ENCODE measurements at regions not wholly inside any gene's neighbourhood (a gene's known extent, or its start where the extent isn't known, plus 50 kb on each side); places are given as distances from the start of the nearest gene placed in this dataset.

DNA sequence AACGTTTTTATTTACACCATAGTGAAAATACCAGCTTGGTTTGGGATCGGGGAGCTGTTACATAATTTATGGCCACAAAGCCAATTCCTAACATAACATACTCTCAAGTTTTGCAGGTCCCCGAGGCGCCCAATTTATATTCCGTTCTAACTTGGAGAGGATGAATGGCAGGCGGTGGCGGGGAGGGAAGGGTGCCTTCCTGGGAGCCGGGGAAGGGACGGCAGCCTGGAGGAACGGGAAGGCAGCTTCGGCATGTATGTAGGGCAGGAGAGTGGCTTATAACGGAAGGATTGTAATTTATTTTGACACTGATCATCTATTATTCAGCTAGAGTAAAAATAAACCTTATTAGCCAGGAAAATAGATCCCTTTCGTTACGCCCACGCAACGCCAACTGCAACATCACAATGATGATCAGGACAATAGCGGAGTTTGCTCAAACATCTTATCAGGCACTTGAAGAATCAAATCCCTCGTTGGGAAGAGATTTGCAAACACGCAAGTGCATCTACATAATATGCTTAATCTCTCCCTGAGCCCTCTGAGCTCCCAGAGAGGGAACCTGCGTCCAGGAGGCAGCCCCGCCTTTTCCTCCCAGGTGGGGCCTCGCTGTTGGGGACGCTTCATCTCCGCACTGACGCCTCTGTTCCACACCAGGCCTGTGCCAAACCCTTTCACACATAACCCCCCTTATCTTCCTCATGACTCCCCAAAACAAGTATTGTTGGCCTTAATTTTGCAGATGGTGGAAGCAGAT, 93.7 kb upstream of the C1orf174 start:
- no peaks in the 10 kb centered on the region for H3K36me3 ChIP-seq (ENCODE audit: control insufficient read depth in 4 of 4, insufficient read depth in 3 of 4, low read depth in 1 of 4, low read length in 3 of 4)
- no peak overlapping the region for H3K9ac ChIP-seq (ENCODE audit: low read depth in 1 of 2, low read length in 2 of 2)
- no peak overlapping the region for H3K4me3 ChIP-seq (ENCODE audit: low read depth in 1 of 3, low read length in 3 of 3)
- peaks cover 0 to 4% (median under 1%) of the 10 kb centered on the region in 4 donors for H3K27me3 ChIP-seq (ENCODE audit: control insufficient read depth in 4 of 4, insufficient read depth in 4 of 4, low read length in 3 of 4)
- TF ChIP-seq, protein P1, sequence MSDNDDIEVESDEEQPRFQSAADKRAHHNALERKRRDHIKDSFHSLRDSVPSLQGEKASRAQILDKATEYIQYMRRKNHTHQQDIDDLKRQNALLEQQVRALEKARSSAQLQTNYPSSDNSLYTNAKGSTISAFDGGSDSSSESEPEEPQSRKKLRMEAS (IDR thresholded peaks at IDR 0.05), result no peak
- TF ChIP-seq JUND (IDR thresholded peaks at IDR 0.05), result no peak
- no peak for TF ChIP-seq NR2F2 (IDR thresholded peaks at IDR 0.05)
- TF ChIP-seq, protein P2, sequence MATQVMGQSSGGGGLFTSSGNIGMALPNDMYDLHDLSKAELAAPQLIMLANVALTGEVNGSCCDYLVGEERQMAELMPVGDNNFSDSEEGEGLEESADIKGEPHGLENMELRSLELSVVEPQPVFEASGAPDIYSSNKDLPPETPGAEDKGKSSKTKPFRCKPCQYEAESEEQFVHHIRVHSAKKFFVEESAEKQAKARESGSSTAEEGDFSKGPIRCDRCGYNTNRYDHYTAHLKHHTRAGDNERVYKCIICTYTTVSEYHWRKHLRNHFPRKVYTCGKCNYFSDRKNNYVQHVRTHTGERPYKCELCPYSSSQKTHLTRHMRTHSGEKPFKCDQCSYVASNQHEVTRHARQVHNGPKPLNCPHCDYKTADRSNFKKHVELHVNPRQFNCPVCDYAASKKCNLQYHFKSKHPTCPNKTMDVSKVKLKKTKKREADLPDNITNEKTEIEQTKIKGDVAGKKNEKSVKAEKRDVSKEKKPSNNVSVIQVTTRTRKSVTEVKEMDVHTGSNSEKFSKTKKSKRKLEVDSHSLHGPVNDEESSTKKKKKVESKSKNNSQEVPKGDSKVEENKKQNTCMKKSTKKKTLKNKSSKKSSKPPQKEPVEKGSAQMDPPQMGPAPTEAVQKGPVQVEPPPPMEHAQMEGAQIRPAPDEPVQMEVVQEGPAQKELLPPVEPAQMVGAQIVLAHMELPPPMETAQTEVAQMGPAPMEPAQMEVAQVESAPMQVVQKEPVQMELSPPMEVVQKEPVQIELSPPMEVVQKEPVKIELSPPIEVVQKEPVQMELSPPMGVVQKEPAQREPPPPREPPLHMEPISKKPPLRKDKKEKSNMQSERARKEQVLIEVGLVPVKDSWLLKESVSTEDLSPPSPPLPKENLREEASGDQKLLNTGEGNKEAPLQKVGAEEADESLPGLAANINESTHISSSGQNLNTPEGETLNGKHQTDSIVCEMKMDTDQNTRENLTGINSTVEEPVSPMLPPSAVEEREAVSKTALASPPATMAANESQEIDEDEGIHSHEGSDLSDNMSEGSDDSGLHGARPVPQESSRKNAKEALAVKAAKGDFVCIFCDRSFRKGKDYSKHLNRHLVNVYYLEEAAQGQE (IDR thresholded peaks at IDR 0.05), result no peak
- TF ChIP-seq HNF4A (conservative IDR thresholded peaks at IDR 0.05), result no peak
- TF ChIP-seq EGR1 (IDR thresholded peaks at IDR 0.05; ENCODE audit: low read depth in 2 of 2), result no peak
- TF ChIP-seq, protein P3, sequence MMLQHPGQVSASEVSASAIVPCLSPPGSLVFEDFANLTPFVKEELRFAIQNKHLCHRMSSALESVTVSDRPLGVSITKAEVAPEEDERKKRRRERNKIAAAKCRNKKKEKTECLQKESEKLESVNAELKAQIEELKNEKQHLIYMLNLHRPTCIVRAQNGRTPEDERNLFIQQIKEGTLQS (IDR thresholded peaks at IDR 0.05), result no peak
- TF ChIP-seq YY1 (IDR thresholded peaks at IDR 0.05), result no peak
- no peak for TF ChIP-seq FOXA1 (IDR thresholded peaks at IDR 0.05)
- no peak for TF ChIP-seq RXRA (IDR thresholded peaks at IDR 0.05)
- no peak for TF ChIP-seq SP1 (IDR thresholded peaks at IDR 0.05)
- TF ChIP-seq, protein P4, sequence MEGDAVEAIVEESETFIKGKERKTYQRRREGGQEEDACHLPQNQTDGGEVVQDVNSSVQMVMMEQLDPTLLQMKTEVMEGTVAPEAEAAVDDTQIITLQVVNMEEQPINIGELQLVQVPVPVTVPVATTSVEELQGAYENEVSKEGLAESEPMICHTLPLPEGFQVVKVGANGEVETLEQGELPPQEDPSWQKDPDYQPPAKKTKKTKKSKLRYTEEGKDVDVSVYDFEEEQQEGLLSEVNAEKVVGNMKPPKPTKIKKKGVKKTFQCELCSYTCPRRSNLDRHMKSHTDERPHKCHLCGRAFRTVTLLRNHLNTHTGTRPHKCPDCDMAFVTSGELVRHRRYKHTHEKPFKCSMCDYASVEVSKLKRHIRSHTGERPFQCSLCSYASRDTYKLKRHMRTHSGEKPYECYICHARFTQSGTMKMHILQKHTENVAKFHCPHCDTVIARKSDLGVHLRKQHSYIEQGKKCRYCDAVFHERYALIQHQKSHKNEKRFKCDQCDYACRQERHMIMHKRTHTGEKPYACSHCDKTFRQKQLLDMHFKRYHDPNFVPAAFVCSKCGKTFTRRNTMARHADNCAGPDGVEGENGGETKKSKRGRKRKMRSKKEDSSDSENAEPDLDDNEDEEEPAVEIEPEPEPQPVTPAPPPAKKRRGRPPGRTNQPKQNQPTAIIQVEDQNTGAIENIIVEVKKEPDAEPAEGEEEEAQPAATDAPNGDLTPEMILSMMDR (IDR thresholded peaks at IDR 0.05; ENCODE audit: low read depth, low read length, missing input control), result no peak
- no peak for TF ChIP-seq HNF4G (IDR thresholded peaks at IDR 0.05)
- DNase-seq (ENCODE audit: low spot score), result no peak
- H3K4me1 ChIP-seq (ENCODE audit: control insufficient read depth in 4 of 4, insufficient read depth in 4 of 4, low read length in 3 of 4), result no peaks in the 10 kb centered on the region
- H3K27ac ChIP-seq (ENCODE audit: low read depth in 1 of 2, low read length in 2 of 2), result no peak overlapping the region
- H3K9me3 ChIP-seq (ENCODE audit: control insufficient read depth in 4 of 4, low read length in 3 of 4), result peaks cover 0 to 5% (median 0%) of the 10 kb centered on the region in 4 donors
- WGBS, result 62% methylated on average over 25 of the region's 25 CpGs

DNA sequence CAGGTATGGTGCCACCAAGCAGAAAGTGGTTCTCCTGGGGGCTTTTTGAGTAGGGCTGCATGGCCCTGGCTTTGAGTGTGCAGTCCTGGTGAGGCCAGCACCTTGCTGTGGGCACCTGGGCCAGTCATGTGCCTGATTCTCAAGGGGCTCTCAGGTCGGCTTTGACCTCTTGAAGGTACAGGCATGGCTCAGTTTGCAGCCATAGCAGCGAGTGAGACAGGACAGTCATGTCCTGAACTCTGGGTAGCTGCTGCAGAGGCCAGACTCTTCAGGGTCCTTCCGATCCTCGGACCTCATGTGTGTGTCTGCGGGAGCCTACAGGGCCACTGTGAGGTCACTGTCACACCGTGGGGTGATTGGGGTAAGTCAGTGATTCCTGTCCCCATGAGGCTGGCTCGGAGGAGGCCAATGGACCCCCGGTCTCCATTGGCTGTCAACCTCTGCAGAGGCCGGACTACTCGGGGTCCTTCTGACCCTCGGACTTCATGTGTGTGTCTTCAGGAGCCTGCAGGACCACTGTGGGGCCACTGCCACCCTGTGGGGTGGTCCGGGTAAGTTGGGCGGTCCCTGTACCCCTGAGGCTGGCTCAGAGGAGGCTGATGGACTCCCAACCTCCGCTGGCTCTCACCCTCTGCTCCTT, 95.2 kb upstream of the C1orf174 start:
- H3K9me3 ChIP-seq (ENCODE audit: control insufficient read depth in 4 of 4, low read length in 3 of 4), result peaks cover 0 to 5% (median 0%) of the 10 kb centered on the region in 4 donors
- no peaks in the 10 kb centered on the region for H3K36me3 ChIP-seq (ENCODE audit: control insufficient read depth in 4 of 4, insufficient read depth in 3 of 4, low read depth in 1 of 4, low read length in 3 of 4)
- H3K4me1 ChIP-seq (ENCODE audit: control insufficient read depth in 4 of 4, insufficient read depth in 4 of 4, low read length in 3 of 4), result no peaks in the 10 kb centered on the region
- no peak overlapping the region for H3K27ac ChIP-seq (ENCODE audit: low read depth in 1 of 2, low read length in 2 of 2)
- H3K27me3 ChIP-seq (ENCODE audit: control insufficient read depth in 4 of 4, insufficient read depth in 4 of 4, low read length in 3 of 4), result peaks cover 0 to 4% (median under 1%) of the 10 kb centered on the region in 4 donors
- DNase-seq (ENCODE audit: low spot score), result no peak
- no peak overlapping the region for H3K4me3 ChIP-seq (ENCODE audit: low read depth in 1 of 3, low read length in 3 of 3)
- 76% methylated on average over 14 of the region's 14 CpGs for WGBS
- no peak for TF ChIP-seq TAF1 (conservative IDR thresholded peaks at IDR 0.05)
- no peak for TF ChIP-seq GABPA (IDR thresholded peaks at IDR 0.05 in 1 of 2, conservative IDR thresholded peaks at IDR 0.05 in 1 of 2)
- H3K9ac ChIP-seq (ENCODE audit: low read depth in 1 of 2, low read length in 2 of 2), result no peak overlapping the region
